ENCODE measurements at regions not wholly inside any gene's neighbourhood (a gene's known extent, or its start where the extent isn't known, plus 50 kb on each side); places are given as distances from the start of the nearest gene placed in this dataset.

DNA sequence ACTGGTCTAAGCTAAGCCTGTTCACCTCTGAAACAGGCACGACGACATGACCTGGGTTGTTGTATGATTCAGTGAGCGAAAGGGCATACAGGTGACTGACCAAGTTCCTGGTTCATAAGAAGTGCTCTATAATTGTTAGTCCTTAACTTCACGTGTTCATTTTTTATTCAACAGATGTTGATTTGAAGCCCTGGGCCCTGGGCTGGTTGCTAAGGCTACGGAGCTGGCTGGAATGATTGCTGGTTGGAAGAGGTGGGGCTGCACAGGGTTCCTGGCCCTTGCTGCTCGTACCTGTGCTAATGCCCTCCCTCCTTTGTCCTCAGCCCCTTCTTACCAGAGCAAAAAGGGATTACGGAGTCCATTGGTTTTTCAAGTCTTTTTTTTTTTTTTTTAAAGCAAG, 111.3 kb upstream of the CSF3R start:
- H3K27ac Mint-ChIP-seq = no peak overlapping the region
- no peaks in the 10 kb centered on the region for H3K9me3 Mint-ChIP-seq
- TF ChIP-seq, protein P1, sequence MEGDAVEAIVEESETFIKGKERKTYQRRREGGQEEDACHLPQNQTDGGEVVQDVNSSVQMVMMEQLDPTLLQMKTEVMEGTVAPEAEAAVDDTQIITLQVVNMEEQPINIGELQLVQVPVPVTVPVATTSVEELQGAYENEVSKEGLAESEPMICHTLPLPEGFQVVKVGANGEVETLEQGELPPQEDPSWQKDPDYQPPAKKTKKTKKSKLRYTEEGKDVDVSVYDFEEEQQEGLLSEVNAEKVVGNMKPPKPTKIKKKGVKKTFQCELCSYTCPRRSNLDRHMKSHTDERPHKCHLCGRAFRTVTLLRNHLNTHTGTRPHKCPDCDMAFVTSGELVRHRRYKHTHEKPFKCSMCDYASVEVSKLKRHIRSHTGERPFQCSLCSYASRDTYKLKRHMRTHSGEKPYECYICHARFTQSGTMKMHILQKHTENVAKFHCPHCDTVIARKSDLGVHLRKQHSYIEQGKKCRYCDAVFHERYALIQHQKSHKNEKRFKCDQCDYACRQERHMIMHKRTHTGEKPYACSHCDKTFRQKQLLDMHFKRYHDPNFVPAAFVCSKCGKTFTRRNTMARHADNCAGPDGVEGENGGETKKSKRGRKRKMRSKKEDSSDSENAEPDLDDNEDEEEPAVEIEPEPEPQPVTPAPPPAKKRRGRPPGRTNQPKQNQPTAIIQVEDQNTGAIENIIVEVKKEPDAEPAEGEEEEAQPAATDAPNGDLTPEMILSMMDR (conservative IDR thresholded peaks at IDR 0.05) = no peak
- DNase-seq (ENCODE audit: extremely low spot score, unreplicated experiment) = no peak
- H3K36me3 Mint-ChIP-seq = no peaks in the 10 kb centered on the region
- H3K4me1 Mint-ChIP-seq (ENCODE audit: unreplicated experiment) = peaks cover 23% of the 10 kb centered on the region
- no peak overlapping the region for H3K4me3 Mint-ChIP-seq
- H3K27me3 Mint-ChIP-seq = peaks cover 46% of the 10 kb centered on the region

DNA sequence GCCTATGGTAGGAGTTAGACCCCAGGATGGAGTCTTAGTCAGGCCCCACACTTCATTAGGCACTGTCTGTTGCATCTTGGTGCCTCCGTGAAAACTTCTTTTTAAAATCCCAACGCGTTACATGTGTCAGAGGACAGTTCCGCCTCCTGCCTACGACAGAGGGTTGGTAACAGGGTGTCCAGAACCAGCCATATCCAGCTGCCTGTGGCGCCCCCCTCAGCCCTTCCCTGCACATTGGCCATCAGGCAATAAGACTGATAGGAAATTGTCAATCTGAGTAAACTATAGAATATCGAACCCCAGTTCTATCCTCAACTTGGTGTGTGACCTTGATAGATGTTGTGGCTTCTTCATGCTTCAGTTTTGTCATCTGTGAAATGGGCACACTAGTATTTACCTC, 108.6 kb upstream of the CSF3R start:
- Mint-ChIP-seq H3K4me1 (ENCODE audit: unreplicated experiment) (peaks cover 41% of the 10 kb centered on the region), H3K4me3 (no peak overlapping the region), H3K27me3 (peaks cover 45% of the 10 kb centered on the region), H3K36me3 (no peaks in the 10 kb centered on the region), H3K27ac (no peak overlapping the region), H3K9me3 (no peaks in the 10 kb centered on the region)
- TF ChIP-seq, protein P1 (conservative IDR thresholded peaks at IDR 0.05) = no peak
- no peak for DNase-seq (ENCODE audit: extremely low spot score, unreplicated experiment)

DNA sequence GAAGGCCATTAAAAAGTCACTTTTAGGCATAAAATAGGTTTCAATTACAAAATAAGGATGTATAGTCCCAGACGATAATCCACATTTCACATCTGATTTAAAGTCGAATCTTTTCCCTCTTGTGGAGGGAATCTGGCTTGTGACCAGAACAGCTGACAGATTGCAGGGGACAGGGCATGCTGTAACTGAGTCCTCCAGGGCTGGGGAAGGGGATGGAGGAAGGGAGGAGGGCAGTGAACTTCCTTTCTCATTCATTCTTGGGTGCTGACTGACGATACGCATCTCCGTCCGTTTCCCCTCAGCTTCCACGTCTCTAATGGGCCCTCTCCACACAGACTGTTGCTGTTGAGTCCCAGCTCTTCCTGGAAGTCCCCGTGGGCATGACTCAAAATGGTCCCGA, 108.1 kb upstream of the CSF3R start:
- TF ChIP-seq, protein P1 (conservative IDR thresholded peaks at IDR 0.05) = no peak
- no peaks in the 10 kb centered on the region for H3K36me3 Mint-ChIP-seq
- H3K27ac Mint-ChIP-seq = no peak overlapping the region
- peaks cover 46% of the 10 kb centered on the region for H3K4me1 Mint-ChIP-seq (ENCODE audit: unreplicated experiment)
- H3K9me3 Mint-ChIP-seq = no peaks in the 10 kb centered on the region
- H3K27me3 Mint-ChIP-seq = peaks cover 50% of the 10 kb centered on the region
- no peak for DNase-seq (ENCODE audit: extremely low spot score, unreplicated experiment)
- H3K4me3 Mint-ChIP-seq = no peak overlapping the region

GRCh38 chr1:36590264-36590663, 107.6 kb upstream of the CSF3R start:
- no peak overlapping the region for H3K27ac Mint-ChIP-seq
- H3K27me3 Mint-ChIP-seq = peaks cover 52% of the 10 kb centered on the region
- TF ChIP-seq, protein P1 (conservative IDR thresholded peaks at IDR 0.05) = no peak
- H3K4me1 Mint-ChIP-seq (ENCODE audit: unreplicated experiment) = peaks cover 49% of the 10 kb centered on the region
- no peaks in the 10 kb centered on the region for H3K9me3 Mint-ChIP-seq
- no peak for DNase-seq (ENCODE audit: extremely low spot score, unreplicated experiment)
- no peaks in the 10 kb centered on the region for H3K36me3 Mint-ChIP-seq
- no peak overlapping the region for H3K4me3 Mint-ChIP-seq

GRCh38 chr1:36588972-36589371, 106.3 kb upstream of the CSF3R start:
- H3K27me3 Mint-ChIP-seq = peaks cover 61% of the 10 kb centered on the region

More at GRCh38 chr1:36588972-36589371, 106.3 kb upstream of the CSF3R start:
- Mint-ChIP-seq H3K27ac (no peak overlapping the region), H3K4me1 (ENCODE audit: unreplicated experiment) (peaks cover 54% of the 10 kb centered on the region), H3K36me3 (no peaks in the 10 kb centered on the region), H3K9me3 (no peaks in the 10 kb centered on the region), H3K4me3 (no peak overlapping the region)
- TF ChIP-seq, protein P1 (conservative IDR thresholded peaks at IDR 0.05) = no peak
- DNase-seq (ENCODE audit: extremely low spot score, unreplicated experiment) = no peak

Data from type B pancreatic cell (in vitro differentiated cells).